ENCODE measurements at regions not wholly inside any gene's neighbourhood (a gene's known extent, or its start where the extent isn't known, plus 50 kb on each side); places are given as distances from the start of the nearest gene placed in this dataset.

DNA sequence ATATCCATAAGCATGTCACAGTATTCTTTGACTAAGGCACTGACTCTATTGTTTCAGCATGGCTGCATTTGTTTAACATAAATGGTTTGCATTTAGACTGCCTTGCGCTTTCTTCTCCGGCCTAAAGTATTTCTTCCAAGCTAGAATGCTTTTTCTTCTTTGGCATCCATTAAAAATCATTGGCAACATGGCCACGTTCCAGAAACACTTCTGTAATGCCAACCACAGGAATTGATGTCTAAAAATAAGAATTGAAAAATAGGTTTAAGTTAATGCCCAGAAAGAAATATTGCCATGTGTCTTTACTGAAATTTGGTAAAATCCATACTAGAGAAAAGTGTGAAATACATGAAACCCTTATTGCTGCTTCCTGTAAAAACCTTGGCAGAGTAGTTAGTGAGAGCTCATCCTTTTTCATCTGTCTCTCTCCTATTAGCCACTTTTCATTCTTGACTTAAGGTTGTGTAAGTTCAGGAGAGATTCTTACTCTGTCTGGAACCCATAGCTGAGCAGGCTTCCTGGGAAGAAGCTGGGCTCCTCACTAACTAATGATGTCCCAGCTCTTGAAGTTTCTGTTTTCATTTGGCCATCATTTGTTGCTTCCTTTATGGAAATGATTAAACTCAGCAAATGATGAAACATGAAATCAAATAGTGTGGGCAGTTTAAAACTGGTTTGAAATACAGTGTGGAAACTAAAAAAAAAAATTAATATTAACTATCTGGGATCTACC, 58.2 kb upstream of the RPS23 start:
- no peaks in the 10 kb centered on the region for H3K9me3 ChIP-seq
- DNase-seq (ENCODE audit: low read depth in 1 of 2, low spot score in 1 of 2) (no peak), FAIRE-seq (no peak), ATAC-seq (no peak)
- ChIA-PET POLR2A (no interaction called here), CTCF (interaction anchor here (0.8 to 1.3 kb wide), 5 partner anchors 9 to 24 kb away, joined by 3 to 5 read pairs (median 4); no protein-coding TSS in a partner anchor)
- no peak overlapping the region for H3K4me3 ChIP-seq
- 69% methylated on average over 3 of the region's 3 CpGs for WGBS (ENCODE audit: missing lambda C conversion rate)
- H3K4me2 ChIP-seq = no peak overlapping the region
- H3K4me1 ChIP-seq = no peaks in the 10 kb centered on the region
- H3K27ac ChIP-seq = no peak overlapping the region
- TF ChIP-seq RAD21 (conservative IDR thresholded peaks at IDR 0.05 in 1 of 2, IDR thresholded peaks at IDR 0.05 in 1 of 2) = no peak
- no peak for TF ChIP-seq SMC3 (IDR thresholded peaks at IDR 0.05)
- no peak for TF ChIP-seq CHD4 (IDR thresholded peaks at IDR 0.05; ENCODE audit: borderline replicate concordance)
- TF ChIP-seq TFCP2L1 (CRISPR knock-in tag; IDR thresholded peaks at IDR 0.05) = no peak
- no peak for TF ChIP-seq POLR2A (IDR thresholded peaks at IDR 0.05; ENCODE audit: low read length)
- TF ChIP-seq, protein P1, sequence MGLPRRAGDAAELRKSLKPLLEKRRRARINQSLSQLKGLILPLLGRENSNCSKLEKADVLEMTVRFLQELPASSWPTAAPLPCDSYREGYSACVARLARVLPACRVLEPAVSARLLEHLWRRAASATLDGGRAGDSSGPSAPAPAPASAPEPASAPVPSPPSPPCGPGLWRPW (IDR thresholded peaks at IDR 0.05) = no peak
- TF ChIP-seq, protein P2, sequence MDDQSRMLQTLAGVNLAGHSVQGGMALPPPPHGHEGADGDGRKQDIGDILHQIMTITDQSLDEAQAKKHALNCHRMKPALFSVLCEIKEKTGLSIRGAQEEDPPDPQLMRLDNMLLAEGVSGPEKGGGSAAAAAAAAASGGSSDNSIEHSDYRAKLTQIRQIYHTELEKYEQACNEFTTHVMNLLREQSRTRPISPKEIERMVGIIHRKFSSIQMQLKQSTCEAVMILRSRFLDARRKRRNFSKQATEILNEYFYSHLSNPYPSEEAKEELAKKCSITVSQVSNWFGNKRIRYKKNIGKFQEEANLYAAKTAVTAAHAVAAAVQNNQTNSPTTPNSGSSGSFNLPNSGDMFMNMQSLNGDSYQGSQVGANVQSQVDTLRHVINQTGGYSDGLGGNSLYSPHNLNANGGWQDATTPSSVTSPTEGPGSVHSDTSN (IDR thresholded peaks at IDR 0.05) = no peak
- TF ChIP-seq RCOR1 (IDR thresholded peaks at IDR 0.05; ENCODE audit: low read depth, low read length) = no peak
- TF ChIP-seq NR3C1 (IDR thresholded peaks at IDR 0.05) = no peak
- no peak for TF ChIP-seq CBX8 (IDR thresholded peaks at IDR 0.05)
- no peak for TF ChIP-seq KDM5A (IDR thresholded peaks at IDR 0.05)
- TF ChIP-seq HOXB5 (CRISPR knock-in tag; IDR thresholded peaks at IDR 0.05) = no peak
- TF ChIP-seq EHMT2 (IDR thresholded peaks at IDR 0.05; ENCODE audit: low read depth) = no peak

DNA sequence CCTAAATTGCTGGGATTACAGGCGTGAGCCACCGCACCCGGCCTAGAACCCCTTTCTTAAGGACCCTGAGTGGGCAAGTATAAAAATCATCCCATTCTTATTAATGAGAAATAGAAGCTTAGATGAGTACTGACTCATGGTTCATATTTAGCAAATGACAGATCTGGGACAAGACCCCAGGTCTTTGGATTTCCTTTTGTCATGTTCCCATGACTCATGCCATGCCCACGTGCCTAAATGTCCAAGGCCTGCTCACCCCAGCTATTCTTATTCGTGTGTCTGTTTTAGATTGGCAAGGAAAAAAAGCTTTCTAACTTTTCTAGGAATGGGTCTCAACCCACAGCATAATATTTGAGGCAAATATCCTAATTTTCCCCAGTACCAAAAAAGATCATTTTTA, 57.7 kb upstream of the RPS23 start:
- H3K4me3 ChIP-seq = no peak overlapping the region
- no peaks in the 10 kb centered on the region for H3K4me1 ChIP-seq
- CTCF ChIA-PET = interaction anchor here (0.8 to 1.3 kb wide), 4 partner anchors 9 to 24 kb away, joined by 3 to 5 read pairs (median 4); no protein-coding TSS in a partner anchor
- no peaks in the 10 kb centered on the region for H3K9me3 ChIP-seq
- no peak overlapping the region for H3K27ac ChIP-seq
- FAIRE-seq = no peak
- DNase-seq (ENCODE audit: low read depth in 1 of 2, low spot score in 1 of 2) = no peak
- H3K4me2 ChIP-seq = no peak overlapping the region
- POLR2A ChIA-PET = no interaction called here
- TF ChIP-seq, protein P3, sequence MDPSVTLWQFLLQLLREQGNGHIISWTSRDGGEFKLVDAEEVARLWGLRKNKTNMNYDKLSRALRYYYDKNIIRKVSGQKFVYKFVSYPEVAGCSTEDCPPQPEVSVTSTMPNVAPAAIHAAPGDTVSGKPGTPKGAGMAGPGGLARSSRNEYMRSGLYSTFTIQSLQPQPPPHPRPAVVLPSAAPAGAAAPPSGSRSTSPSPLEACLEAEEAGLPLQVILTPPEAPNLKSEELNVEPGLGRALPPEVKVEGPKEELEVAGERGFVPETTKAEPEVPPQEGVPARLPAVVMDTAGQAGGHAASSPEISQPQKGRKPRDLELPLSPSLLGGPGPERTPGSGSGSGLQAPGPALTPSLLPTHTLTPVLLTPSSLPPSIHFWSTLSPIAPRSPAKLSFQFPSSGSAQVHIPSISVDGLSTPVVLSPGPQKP (IDR thresholded peaks at IDR 0.05; ENCODE audit: low read depth, low read length) = no peak
- no peak for TF ChIP-seq FOSL2 (IDR thresholded peaks at IDR 0.05)
- peak; percentile 4; the same call in 1 of the 2 replicates for TF ChIP-seq FOSL2 (CRISPR knock-in tag; IDR thresholded peaks at IDR 0.05)
- TF ChIP-seq GATA3 (IDR thresholded peaks at IDR 0.05; ENCODE audit: borderline replicate concordance) = no peak
- no peak for TF ChIP-seq EHMT2 (IDR thresholded peaks at IDR 0.05; ENCODE audit: low read depth)
- TF ChIP-seq ZSCAN20 (CRISPR knock-in tag; IDR thresholded peaks at IDR 0.05) = no peak
- ATAC-seq = no peak
- WGBS (ENCODE audit: missing lambda C conversion rate) = 37% methylated on average over 5 of the region's 5 CpGs

DNA sequence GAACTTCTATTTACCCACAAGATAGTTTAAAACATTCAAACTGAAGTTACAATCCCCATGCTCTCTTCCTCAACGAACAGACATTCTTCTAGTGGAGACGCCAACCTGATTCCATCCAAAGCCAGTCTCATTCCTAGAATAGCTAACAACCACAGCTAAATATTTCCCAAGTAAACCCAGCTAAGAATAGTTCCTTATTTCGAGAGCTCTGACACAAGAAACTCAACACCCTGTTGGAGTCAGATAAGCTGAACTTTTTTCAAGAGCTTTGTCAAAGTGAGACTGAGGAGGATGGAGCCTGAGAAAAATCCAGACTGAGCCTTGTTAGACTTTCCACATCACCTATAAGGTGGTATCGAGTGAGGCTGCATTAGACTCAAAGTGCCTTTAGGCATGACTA, 56.7 kb upstream of the RPS23 start:
- no peak overlapping the region for H3K4me2 ChIP-seq
- H3K4me3 ChIP-seq = no peak overlapping the region
- H3K9me3 ChIP-seq = no peaks in the 10 kb centered on the region
- CTCF ChIA-PET = interaction anchor here (1.5 kb wide), 1 partner anchor 17 kb away, joined by 4 read pairs; no protein-coding TSS in a partner anchor
- no peak overlapping the region for H3K27ac ChIP-seq
- TF ChIP-seq TP53 (CRISPR knock-in tag; IDR thresholded peaks at IDR 0.05) = no peak
- no peak for TF ChIP-seq MAFK (IDR thresholded peaks at IDR 0.05; ENCODE audit: partially characterized antibody)
- ATAC-seq (no peak), FAIRE-seq (no peak), DNase-seq (ENCODE audit: low read depth in 1 of 2, low spot score in 1 of 2) (no peak)
- no peaks in the 10 kb centered on the region for H3K4me1 ChIP-seq
- POLR2A ChIA-PET = no interaction called here
- 37% methylated on average over 4 of the region's 4 CpGs for WGBS (ENCODE audit: missing lambda C conversion rate)
